HEK293T (cell line): ENCODE measurements at regions not wholly inside any gene's neighbourhood (a gene's known extent, or its start where the extent isn't known, plus 50 kb on each side); places are given as distances from the start of the nearest gene placed in this dataset.
"Not testable (repeated sequence)": the region's sequence is repeated elsewhere in the genome, so short reads cannot be mapped to it uniquely, and the experiment has no call there.

Experiments used
- CTCF ChIA-PET: fragments of 350-600 bp; formaldehyde crosslinking; extraction: SDS; loops from one replicate; lab custom pipeline; 2021; ENCODE audit warnings: antibody characterized with exemption, inconsistent platforms; lab: Yijun Ruan, JAX
- POLR2A ChIA-PET: fragments of 350-600 bp; formaldehyde crosslinking; extraction: SDS; loops from one replicate; lab custom pipeline; 2020; ENCODE audit warnings: antibody characterized with exemption, inconsistent platforms; lab: Yijun Ruan, JAX
- DNase-seq: peaks from one replicate; pipeline ENCODE4 v3.0.0; 2012; ENCODE audit warnings: mixed read lengths; ENCODE audit errors: extremely low spot score
- ARNT ChIP-seq: fragments of 450-650 bp; IDR thresholded peaks from 2 replicates; pipeline ENCODE4 v1.6.1; 2017; ENCODE audit warnings: mild to moderate bottlenecking
- BHLHE40 ChIP-seq: fragments of 450-650 bp; IDR thresholded peaks from 2 replicates; pipeline ENCODE4 v1.6.1; 2016; ENCODE audit warnings: mild to moderate bottlenecking, moderate library complexity, borderline replicate concordance
- CTBP1 ChIP-seq: fragments of 450-650 bp; IDR thresholded peaks from 2 replicates; pipeline ENCODE4 v1.6.1; 2016; ENCODE audit warnings: borderline replicate concordance
- ELF4 ChIP-seq: fragments of 450-650 bp; IDR thresholded peaks from 2 replicates; pipeline ENCODE4 v1.6.1; 2017; ENCODE audit warnings: antibody characterized with exemption
- FOXA1 ChIP-seq: fragments of 450-650 bp; IDR thresholded peaks from 2 replicates; pipeline ENCODE4 v1.6.1; 2016; ENCODE audit warnings: mild to moderate bottlenecking
- FOXK2 ChIP-seq: fragments of 450-650 bp; IDR thresholded peaks from 2 replicates; pipeline ENCODE4 v1.6.1; 2016; ENCODE audit warnings: mild to moderate bottlenecking
- FOXM1 ChIP-seq: fragments of 450-650 bp; IDR thresholded peaks from 2 replicates; pipeline ENCODE4 v1.6.1; 2017; ENCODE audit warnings: mild to moderate bottlenecking, borderline replicate concordance
- HDGF ChIP-seq: fragments of 450-650 bp; IDR thresholded peaks from 2 replicates; pipeline ENCODE4 v1.6.1; 2017; ENCODE audit warnings: antibody characterized with exemption, borderline replicate concordance
- L3MBTL2 ChIP-seq: fragments of 450-650 bp; conservative IDR thresholded peaks from 2 replicates; pipeline ENCODE4 v1.6.1; 2016; ENCODE audit warnings: mild to moderate bottlenecking
- LEF1 ChIP-seq: fragments of 450-650 bp; IDR thresholded peaks from 2 replicates; pipeline ENCODE4 v1.6.1; 2017; ENCODE audit warnings: mild to moderate bottlenecking, borderline replicate concordance
- NFRKB ChIP-seq: fragments of 450-650 bp; IDR thresholded peaks from 2 replicates; pipeline ENCODE4 v1.6.1; 2016; ENCODE audit warnings: mild to moderate bottlenecking, moderate library complexity
- PKNOX1 ChIP-seq: fragments of 450-650 bp; IDR thresholded peaks from 2 replicates; pipeline ENCODE4 v1.6.1; 2016
- SP1 ChIP-seq: fragments of 450-650 bp; IDR thresholded peaks from 2 replicates; pipeline ENCODE4 v1.6.1; 2017
- SUZ12 ChIP-seq: fragments of 450-650 bp; IDR thresholded peaks from 2 replicates; pipeline ENCODE4 v1.6.1; 2016; ENCODE audit warnings: mild to moderate bottlenecking
- TARDBP ChIP-seq: fragments of 450-650 bp; IDR thresholded peaks from 2 replicates; pipeline ENCODE4 v1.6.1; 2016
- ZNF384 ChIP-seq: fragments of 450-650 bp; IDR thresholded peaks from 2 replicates; pipeline ENCODE4 v1.6.1; 2016

GRCh38 chr10:34018784-34019183 lies 684.3 kb upstream of the NRP1 start:
- TF ChIP-seq HDGF (no peak), ZNF384 (no peak), FOXK2 (no peak), PKNOX1 (no peak), ARNT (no peak), SP1 (no peak), LEF1 (no peak), L3MBTL2 (no peak), FOXA1 (no peak), ELF4 (no peak), NFRKB (no peak), TARDBP (no peak)
- POLR2A ChIA-PET, result no interaction called here
- DNase-seq, result no peak
- CTCF ChIA-PET, result interaction anchor here (0.7 kb wide), 1 partner anchor 141 kb away, joined by 3 read pairs; no protein-coding TSS in a partner anchor

- ChIA-PET POLR2A (no interaction called here), CTCF (interaction anchor here (0.6 to 0.7 kb wide), 3 partner anchors 76 to 564 kb away, joined by 3 to 7 read pairs (median 3); no protein-coding TSS in a partner anchor)
- TF ChIP-seq NFRKB (no peak), SUZ12 (no peak), LEF1 (no peak), BHLHE40 (no peak), L3MBTL2 (no peak)
- DNase-seq, result no peak
Measured at GRCh38 chr10:34018129-34018528, 683.7 kb upstream of the NRP1 start.

- POLR2A ChIA-PET, result no interaction called here
- no peak for TF ChIP-seq BHLHE40
- TF ChIP-seq PKNOX1, result no peak
- no peak for TF ChIP-seq FOXM1
- no peak for TF ChIP-seq SP1
- no peak for TF ChIP-seq TARDBP
- no peak for TF ChIP-seq FOXA1
- TF ChIP-seq NFRKB, result no peak
- no peak for TF ChIP-seq L3MBTL2
- TF ChIP-seq ZNF384, result no peak
- TF ChIP-seq HDGF, result no peak
- TF ChIP-seq SUZ12, result no peak
- TF ChIP-seq FOXK2, result no peak
- TF ChIP-seq ELF4, result no peak
- CTCF ChIA-PET, result no interaction called here
Measured at GRCh38 chr10:34017281-34017680, 682.8 kb upstream of the NRP1 start.

GRCh38 chr10:34016576-34016975 lies 682.1 kb upstream of the NRP1 start:
- TF ChIP-seq CTBP1 (no peak), LEF1 (no peak), HDGF (no peak), ELF4 (no peak), FOXK2 (no peak), ARNT (no peak), SUZ12 (no peak), SP1 (no peak), BHLHE40 (no peak)
- ChIA-PET CTCF (no interaction called here), POLR2A (no interaction called here)
- no peak for DNase-seq

More at GRCh38 chr10:34017281-34017680, 682.8 kb upstream of the NRP1 start:
- no peak for DNase-seq

- CTCF ChIA-PET, result interaction anchor here (0.7 kb wide), 1 partner anchor 530 kb away, joined by 8 read pairs; no protein-coding TSS in a partner anchor
- DNase-seq, result no peak
- POLR2A ChIA-PET, result no interaction called here
- TF ChIP-seq ARNT (no peak), FOXK2 (no peak), BHLHE40 (no peak), FOXM1 (no peak), CTBP1 (no peak), SUZ12 (no peak)
Measured at GRCh38 chr10:34015700-34016099, 681.2 kb upstream of the NRP1 start.

- POLR2A ChIA-PET, result no interaction called here
- DNase-seq, result no peak
- CTCF ChIA-PET, result no interaction called here
- TF ChIP-seq BHLHE40, result no peak
- no peak for TF ChIP-seq ZNF384
- no peak for TF ChIP-seq FOXA1
- no peak for TF ChIP-seq SUZ12
Measured at GRCh38 chr10:34013235-34013634, 678.8 kb upstream of the NRP1 start.

GRCh38 chr10:34010891-34011290 lies 676.4 kb upstream of the NRP1 start:
- ChIA-PET CTCF (no interaction called here), POLR2A (no interaction called here)
- no peak for TF ChIP-seq NFRKB
- DNase-seq, result no peak

GRCh38 chr10:34010228-34010627 lies 675.8 kb upstream of the NRP1 start:
- POLR2A ChIA-PET, CTCF ChIA-PET, DNase-seq: not testable (repeated sequence)
